Motor neuron (in vitro differentiated cells): ENCODE measurements at regions not wholly inside any gene's neighbourhood (a gene's known extent, or its start where the extent isn't known, plus 50 kb on each side); places are given as distances from the start of the nearest gene placed in this dataset.

ENCODE experiments used
- ATAC-seq, 8 experiments: fragments of 200-7000 bp; cut with Tn5 transposase; replicated peaks in 6 of 8; 2 replicates each; pipeline ENCODE4 v1.8.0; 2021; ENCODE audit warnings: mild to moderate bottlenecking in 8 of 8, moderate library complexity in 8 of 8
- H3K27ac ChIP-seq, 2 donors: fragments of 250-450 bp; sonication (Bioruptor Pico); 2 replicates each; pipeline ENCODE4 v1.9.0; 2021; ENCODE audit warnings: antibody characterized with exemption in 2 of 2, mild to moderate bottlenecking in 2 of 2, moderate library complexity in 1 of 2
- H3K4me1 ChIP-seq, 2 donors: fragments of 250-450 bp; sonication (Bioruptor Pico); replicated peaks in 1 of 2; 2 replicates each; pipeline ENCODE4 v1.6.1; 2021; ENCODE audit warnings: antibody characterized with exemption in 2 of 2, mild to moderate bottlenecking in 2 of 2, moderate library complexity in 1 of 2
- H3K4me3 ChIP-seq, 5 donors: fragments of 250-450 bp; sonication (Bioruptor Pico); 2 replicates each; pipeline ENCODE4 v1.9.0; 2021; ENCODE audit warnings: antibody characterized with exemption in 5 of 5, mild to moderate bottlenecking in 5 of 5, moderate library complexity in 4 of 5
- whole genome bisulfite sequencing, 10 experiments: fragments of 450-650 bp; shearing (Covaris generic); methylation state at CpG; one replicate each; pipeline ENCODE4 v1.0.0; 2022; 5-methylcytosine and 5-hydroxymethylcytosine counted together
- in situ Hi-C, 9 experiments: fragments of 400-800 bp; cut with MboI; loops; one replicate each; pipeline ENCODE4 v1.15.0; 2021; ENCODE audit warnings: low sequenced_read_pairs in 9 of 9, low pct_unique_long_range_greater_than_20kb in 2 of 9; ENCODE audit not compliant: unreplicated experiment in 9 of 9

DNA sequence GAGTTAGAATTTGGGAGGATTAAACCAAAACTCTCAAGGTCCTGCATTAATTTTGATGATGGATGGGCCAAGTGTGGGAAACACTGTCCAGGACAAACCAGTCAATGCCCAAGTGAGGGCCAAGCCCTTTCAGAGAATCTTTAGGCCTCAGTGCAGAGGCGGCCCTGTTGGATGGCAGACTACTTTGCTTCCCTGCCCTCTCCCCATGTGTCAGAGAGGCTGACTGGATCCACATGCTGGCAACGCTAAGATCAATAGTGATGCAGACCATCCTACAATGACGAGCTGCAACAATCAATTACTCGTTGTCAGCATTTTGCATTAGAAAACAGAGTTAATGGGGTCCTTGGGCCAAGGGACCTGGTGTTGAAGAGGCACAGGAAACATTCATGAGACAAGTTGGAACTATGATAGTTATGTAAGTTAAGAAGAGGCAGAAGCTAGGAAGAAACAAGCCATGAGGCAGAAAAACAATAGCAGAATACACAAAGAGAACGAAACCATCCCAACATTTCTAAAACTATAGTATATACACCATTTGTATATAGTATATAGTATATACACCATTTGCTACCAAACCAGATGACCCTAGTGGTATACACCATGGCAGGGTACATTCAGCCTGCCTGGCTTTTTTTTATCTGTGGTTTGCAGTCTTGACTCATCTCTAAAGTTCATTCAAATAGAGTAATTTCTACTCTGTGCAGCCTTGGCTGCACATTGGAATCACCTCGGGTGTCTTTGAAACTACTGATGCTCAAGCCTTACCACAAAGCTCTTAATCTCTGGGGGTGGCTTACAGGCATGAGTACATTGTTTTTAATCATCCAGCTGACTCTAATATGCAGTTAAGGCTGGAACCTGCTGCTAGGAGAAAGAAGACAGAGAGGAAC lies 147.7 kb upstream of the GYPA start:
- Histone ChIP-seq H3K4me3 (no peak overlapping the region), H3K4me1 (no peaks in the 10 kb centered on the region), H3K27ac (no peak overlapping the region)
- 21 to 100% (median 43%) methylated on average over 2 to 6 of the region's 6 CpGs for WGBS, 10 experiments
- in situ Hi-C loops, result no loop called here
- no peak for ATAC-seq

DNA sequence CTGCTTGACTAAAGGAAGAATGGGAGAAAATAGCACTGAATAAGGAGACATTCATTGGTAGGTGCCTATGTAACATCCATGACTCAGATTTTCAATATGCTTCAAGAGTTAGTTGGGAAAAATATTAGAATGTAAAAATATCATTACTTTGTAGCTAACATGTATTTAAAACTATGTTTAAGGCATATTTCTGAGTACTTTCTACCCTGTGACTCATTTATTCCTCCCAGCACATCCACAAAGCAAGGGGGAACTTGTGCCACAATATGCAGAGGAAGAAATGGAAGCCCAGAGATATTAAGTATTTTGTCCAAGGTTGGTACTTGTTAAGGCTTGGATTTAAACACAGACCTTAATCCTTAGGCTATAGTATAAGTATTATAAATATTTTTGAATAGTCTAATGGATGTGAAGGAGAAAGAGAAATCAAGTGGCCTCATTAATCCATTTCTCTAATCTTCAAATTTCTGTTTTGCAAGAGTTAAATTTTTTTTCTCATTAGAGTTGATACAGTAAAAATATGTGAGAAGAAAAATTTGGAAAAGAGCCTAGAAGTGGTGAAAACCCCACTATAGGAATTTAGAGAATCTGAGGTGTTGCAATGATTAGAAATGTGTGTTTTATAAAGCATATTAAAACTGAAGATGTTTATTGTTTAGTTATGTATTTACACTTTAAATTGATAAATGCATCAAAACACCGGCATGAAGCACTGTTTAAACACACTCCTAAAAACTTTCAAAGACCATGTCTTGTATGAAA lies 149.3 kb upstream of the GYPA start:
- Histone ChIP-seq H3K4me3 (no peak overlapping the region), H3K27ac (no peak overlapping the region), H3K4me1 (no peaks in the 10 kb centered on the region)
- WGBS, 10 experiments, result 0 to 100% (median 93%) methylated on average over 1 of the region's 1 CpG; no CpG with 5 or more reads in 1 of the 10 experiments
- no peak for ATAC-seq
- in situ Hi-C loops, result no loop called here

DNA sequence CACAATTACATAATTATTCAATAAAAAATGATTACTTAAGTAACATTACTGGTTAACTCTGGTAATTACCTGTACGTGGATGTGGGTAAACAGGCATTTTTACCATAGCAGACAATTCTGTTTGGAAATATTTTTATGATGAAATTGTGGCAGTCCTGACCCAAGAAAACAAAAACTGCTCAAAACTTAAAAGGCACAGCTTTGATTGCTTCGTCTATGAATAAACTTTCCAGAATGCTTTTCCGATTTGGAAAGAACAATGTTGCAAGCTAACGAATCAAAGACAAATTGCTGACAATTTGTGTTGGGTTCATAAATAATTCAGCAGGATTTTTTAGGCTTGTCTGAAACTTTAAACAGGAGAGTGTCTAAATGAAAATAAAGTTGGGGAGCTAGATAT lies 150.6 kb upstream of the GYPA start:
- no peak for ATAC-seq
- WGBS, 10 experiments, result 0 to 100% (median 62%) methylated on average over 1 to 4 of the region's 4 CpGs; no CpG with 5 or more reads in 1 of the 10 experiments
- no peak overlapping the region for H3K4me3 ChIP-seq
- in situ Hi-C loops, result no loop called here
- H3K27ac ChIP-seq, result no peak overlapping the region
- H3K4me1 ChIP-seq, result no peaks in the 10 kb centered on the region

DNA sequence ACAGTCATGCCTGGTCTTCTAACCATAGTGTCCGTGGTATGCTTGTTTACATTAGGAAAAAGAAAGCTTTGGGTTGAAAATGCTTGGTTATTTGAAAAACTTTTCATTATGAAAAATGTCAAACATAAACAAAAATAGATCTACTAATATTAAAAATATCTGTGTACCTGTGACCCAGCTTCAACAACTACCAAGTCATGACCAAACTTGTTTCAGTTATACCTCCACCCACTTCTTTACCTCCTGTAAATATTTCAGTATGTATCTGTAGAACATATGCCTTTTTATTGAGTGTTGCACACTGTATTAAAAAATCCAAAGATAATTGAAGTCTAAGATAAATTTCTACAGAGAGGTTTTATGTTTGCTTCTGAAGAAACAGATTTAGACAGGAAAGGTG lies 153.7 kb upstream of the GYPA start:
- Histone ChIP-seq H3K27ac (no peak overlapping the region), H3K4me1 (peaks cover 4 to 6% of the 10 kb centered on the region in 2 donors), H3K4me3 (no peak overlapping the region)
- in situ Hi-C loops, result no loop called here
- no peak for ATAC-seq
- WGBS, 10 experiments, result 0 to 100% (median 67%) methylated on average over 1 of the region's 1 CpG; no CpG with 5 or more reads in 2 of the 10 experiments

DNA sequence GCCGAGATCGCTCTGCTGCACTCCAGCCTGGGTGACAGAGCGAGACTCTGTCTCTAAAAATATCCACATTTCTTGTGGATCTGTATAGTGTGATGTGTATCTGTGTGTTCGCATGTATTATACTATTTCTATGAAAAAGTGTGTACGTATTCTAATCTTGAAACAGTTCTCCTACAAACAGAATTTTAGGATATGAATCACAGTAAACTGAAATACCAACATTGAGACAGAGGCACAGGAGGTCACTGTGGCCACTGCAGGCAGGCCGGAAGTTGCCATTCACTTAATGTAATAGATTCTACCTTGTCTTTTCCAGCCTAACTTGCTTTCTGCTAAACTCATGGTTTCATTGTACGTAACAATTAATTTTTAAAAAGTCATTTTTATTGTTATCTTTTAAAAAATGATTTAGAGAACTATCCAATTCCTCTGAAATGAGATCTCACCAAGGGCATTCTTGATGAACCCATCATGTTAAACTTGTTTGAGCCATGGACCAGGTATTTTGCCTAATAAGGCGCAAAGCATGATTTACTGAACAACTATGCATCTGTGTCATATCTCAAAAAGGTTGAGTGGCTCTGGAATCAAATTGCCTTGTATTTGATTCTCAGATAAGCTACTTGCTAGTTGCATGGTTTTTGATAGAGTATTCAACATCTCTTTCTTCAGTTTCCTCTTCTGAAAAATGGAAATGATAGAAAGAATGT lies 154.9 kb upstream of the GYPA start:
- peaks cover 4 to 7% of the 10 kb centered on the region in 2 donors for H3K4me1 ChIP-seq
- no peak overlapping the region for H3K4me3 ChIP-seq
- in situ Hi-C loops, result no loop called here
- 39 to 97% (median 77%) methylated on average over 1 to 8 of the region's 8 CpGs; no CpG with 5 or more reads in 2 of the 10 experiments for WGBS, 10 experiments
- no peak overlapping the region for H3K27ac ChIP-seq
- no peak for ATAC-seq

DNA sequence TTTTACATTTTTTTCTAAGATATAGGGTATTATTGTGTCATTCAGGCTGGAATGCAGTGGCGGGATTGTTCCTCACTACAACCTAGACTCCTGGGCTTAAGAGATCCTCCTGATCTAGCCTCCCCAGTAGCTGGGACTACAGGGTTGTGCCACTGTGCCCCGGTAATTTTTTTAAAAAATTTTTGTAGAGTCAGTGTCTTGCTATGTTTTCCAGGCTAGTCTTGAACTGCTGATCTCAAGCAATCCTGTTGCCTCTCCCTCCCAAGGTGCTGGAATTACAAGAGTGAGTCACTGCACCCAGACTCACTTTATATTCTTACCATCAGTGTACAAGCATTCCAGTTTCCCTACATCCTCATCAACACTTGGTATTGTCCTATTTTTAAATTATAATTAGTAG lies 156.4 kb upstream of the GYPA start:
- 0 to 100% (median 86%) methylated on average over 1 to 2 of the region's 2 CpGs; no CpG with 5 or more reads in 4 of the 10 experiments for WGBS, 10 experiments
- Histone ChIP-seq H3K4me1 (peaks cover 4 to 7% of the 10 kb centered on the region in 2 donors), H3K4me3 (no peak overlapping the region), H3K27ac (no peak overlapping the region)
- in situ Hi-C loops, result no loop called here
- ATAC-seq, result no peak

DNA sequence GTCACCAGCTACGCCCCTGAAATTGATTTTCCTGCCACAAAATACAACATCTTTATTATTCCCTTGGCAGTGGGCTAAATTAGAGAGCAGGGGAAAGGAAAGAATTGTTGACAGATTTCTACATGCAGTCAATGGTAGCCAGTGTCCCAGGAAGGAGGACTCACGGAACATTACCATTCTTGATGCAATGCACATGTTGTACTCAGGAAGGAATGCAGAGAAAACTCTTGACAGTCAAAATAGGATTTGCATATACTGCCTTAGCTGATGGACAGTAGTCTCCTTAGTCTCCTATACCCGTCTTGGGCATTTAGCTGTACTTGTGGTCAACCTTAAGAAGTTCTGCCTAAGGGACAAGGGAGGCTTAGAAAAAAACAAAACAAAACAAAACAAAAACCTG lies 158.0 kb upstream of the GYPA start:
- H3K27ac ChIP-seq, result no peak overlapping the region
- in situ Hi-C loops, result no loop called here
- 0 to 83% (median 67%) methylated on average over 1 to 3 of the region's 3 CpGs for WGBS, 10 experiments

DNA sequence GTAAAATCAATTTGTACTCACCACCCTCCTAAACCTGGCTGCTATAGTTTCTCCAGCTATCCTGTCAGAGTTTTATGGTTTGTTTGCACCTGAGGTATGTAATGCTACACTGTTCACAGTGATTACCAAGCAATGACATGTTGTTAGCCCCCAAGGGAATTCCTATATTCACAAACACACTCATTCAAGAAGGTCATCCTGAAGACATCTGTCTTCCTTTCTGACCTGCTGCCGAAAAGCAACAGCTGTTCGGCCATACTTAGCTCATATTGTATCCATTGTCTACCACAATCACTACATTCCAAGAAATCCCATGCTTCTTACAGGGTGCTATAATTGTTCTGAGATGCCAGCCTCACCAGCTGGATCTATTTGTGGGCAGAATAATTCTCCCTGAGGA lies 160.1 kb upstream of the GYPA start:
- Histone ChIP-seq H3K4me1 (peaks cover 4 to 7% of the 10 kb centered on the region in 2 donors), H3K27ac (no peak overlapping the region), H3K4me3 (no peak overlapping the region)
- in situ Hi-C loops, result no loop called here
- ATAC-seq, result peak in 2 of 8 experiments; percentile 16 to 41
- 20 to 80% (median 47%) methylated on average over 1 to 2 of the region's 2 CpGs; no CpG with 5 or more reads in 5 of the 10 experiments for WGBS, 10 experiments

More for the DNA sequence above, 158.0 kb upstream of the GYPA start:
- H3K4me3 ChIP-seq, result no peak overlapping the region
- ATAC-seq, result peak in 5 of 8 experiments; percentile 29 to 97 (median 46)
- peaks cover 4 to 7% of the 10 kb centered on the region in 2 donors for H3K4me1 ChIP-seq

DNA sequence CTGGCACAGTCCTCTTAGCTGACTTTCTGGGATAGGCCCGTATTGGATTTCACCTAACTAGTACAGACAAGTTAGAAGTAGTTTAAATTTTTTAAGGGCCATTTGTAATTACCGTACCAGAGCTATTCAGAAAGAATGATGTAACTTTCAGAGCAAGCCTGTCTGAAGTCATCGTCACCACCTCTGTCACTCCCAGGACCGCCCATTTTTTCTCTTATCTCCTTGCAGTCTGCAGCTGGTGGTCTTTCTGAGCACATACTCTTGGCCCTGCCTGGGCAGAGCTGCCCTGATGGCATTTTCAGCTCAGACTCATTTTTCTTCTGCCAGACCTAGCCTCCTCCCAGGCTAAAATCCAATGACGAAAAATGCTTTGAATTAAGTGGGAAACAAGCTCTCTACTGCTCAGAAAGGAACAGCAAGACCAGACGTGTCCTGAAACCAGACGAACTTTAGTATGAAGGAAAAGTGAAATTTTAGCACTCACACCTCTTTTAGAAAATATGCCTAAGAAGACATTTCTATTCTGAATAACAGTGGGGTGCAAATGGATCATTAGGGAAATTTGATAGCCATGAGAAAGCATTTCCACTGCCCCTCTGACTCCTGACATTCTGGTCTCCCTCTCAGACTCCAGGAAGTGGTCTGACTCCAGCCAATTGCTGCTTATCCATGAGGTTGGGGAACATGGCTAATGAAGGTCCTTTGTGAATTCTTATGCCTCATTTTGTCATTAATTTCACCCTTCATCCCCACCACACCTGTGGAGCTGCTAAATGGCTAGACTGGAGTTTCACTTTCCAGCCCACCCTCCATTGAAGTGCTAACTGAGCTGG lies 162.4 kb upstream of the GYPA start:
- no peak overlapping the region for H3K4me3 ChIP-seq
- H3K4me1 ChIP-seq, result peaks cover 4 to 7% of the 10 kb centered on the region in 2 donors
- H3K27ac ChIP-seq, result no peak overlapping the region
- WGBS, 10 experiments, result 14 to 100% (median 85%) methylated on average over 1 to 7 of the region's 7 CpGs; no CpG with 5 or more reads in 1 of the 10 experiments
- peak in 4 of 8 experiments; percentile 18 to 50 (median 36) for ATAC-seq
- in situ Hi-C loops, result no loop called here

DNA sequence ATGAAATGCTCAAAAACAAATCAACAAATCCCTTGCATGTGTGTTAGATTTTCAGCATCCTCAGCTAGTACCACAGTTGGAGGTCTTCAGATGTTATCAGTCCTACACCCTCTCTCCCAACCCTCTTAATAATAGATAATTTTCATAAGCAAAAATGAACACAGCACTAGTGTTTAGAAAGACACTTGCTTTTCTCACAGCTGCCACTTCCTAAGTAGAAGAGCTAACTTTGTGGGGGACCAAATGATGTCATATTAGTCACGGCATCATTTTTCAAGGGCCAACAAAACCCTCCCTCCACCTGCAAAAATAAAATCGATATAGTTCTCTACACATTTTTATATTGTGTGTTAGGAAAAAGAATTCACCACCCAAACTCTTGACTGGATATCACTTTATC lies 163.5 kb upstream of the GYPA start:
- H3K4me1 ChIP-seq, result peaks cover 0 to 3% of the 10 kb centered on the region in 2 donors
- in situ Hi-C loops, result no loop called here
- 0 to 100% (median 68%) methylated on average over 1 to 2 of the region's 2 CpGs; no CpG with 5 or more reads in 2 of the 10 experiments for WGBS, 10 experiments
- H3K27ac ChIP-seq, result no peak overlapping the region
- H3K4me3 ChIP-seq, result no peak overlapping the region
- no peak for ATAC-seq

DNA sequence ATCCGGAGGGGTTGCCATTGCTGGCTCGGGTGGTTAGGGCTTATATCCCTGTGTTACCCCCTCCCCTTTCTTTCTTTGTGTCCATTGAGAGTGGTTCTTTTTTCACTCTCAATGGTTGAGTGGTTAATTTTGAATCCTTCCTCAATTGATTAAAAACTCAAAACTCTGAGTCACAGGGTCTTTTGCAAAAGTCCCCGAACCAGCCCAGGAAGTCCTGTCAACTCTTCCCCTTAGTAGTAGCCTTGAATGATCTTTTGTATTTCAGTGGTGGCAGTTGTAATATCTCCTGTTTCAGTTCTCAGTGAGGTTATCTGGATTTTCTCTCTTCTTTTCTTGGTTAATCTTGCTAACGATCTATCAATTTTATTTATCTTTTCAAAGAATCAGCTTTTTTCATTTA lies 170.0 kb upstream of the GYPA start:
- Histone ChIP-seq H3K4me3 (no peak overlapping the region), H3K27ac (no peak overlapping the region), H3K4me1 (no peaks in the 10 kb centered on the region)
- WGBS, 10 experiments, result 3 to 100% (median 77%) methylated on average over 1 to 4 of the region's 4 CpGs
- no peak for ATAC-seq
- in situ Hi-C loops, result no loop called here

DNA sequence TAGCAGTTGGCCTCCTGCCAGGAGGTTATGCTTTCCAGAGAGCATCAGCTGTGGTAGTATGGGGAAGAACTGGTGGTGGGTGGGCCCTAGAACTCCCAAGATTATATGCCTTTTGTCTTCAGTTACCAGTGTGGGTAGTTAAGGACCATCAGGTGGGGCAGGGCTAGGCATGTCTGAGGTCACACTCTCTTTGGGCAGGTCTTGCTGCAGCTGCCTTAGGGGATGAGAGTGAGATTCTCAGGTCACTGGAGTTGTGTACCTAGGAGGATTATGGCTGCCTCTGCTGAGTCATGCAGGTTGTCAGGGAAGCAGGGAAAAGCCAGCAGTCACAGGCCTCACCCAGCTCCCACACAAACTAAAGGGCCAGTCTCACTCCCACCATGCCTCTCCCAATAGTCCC lies 172.9 kb upstream of the GYPA start:
- peak in 1 of 8 experiments; percentile 39 for ATAC-seq
- Histone ChIP-seq H3K27ac (no peak overlapping the region), H3K4me3 (no peak overlapping the region), H3K4me1 (no peaks in the 10 kb centered on the region)
- in situ Hi-C loops, result no loop called here
